ENCODE measurements at regions not wholly inside any gene's neighbourhood (a gene's known extent, or its start where the extent isn't known, plus 50 kb on each side); places are given as distances from the start of the nearest gene placed in this dataset.

- TF ChIP-seq, protein P1, sequence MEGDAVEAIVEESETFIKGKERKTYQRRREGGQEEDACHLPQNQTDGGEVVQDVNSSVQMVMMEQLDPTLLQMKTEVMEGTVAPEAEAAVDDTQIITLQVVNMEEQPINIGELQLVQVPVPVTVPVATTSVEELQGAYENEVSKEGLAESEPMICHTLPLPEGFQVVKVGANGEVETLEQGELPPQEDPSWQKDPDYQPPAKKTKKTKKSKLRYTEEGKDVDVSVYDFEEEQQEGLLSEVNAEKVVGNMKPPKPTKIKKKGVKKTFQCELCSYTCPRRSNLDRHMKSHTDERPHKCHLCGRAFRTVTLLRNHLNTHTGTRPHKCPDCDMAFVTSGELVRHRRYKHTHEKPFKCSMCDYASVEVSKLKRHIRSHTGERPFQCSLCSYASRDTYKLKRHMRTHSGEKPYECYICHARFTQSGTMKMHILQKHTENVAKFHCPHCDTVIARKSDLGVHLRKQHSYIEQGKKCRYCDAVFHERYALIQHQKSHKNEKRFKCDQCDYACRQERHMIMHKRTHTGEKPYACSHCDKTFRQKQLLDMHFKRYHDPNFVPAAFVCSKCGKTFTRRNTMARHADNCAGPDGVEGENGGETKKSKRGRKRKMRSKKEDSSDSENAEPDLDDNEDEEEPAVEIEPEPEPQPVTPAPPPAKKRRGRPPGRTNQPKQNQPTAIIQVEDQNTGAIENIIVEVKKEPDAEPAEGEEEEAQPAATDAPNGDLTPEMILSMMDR (conservative IDR thresholded peaks at IDR 0.05; ENCODE audit: low read length), result no peak
- no peak for TF ChIP-seq EZH2phosphoT487 (IDR thresholded peaks at IDR 0.05; ENCODE audit: borderline replicate concordance)
Measured at GRCh38 chr22:47408409-47408808, 646.0 kb downstream of the TBC1D22A start.
